AG04449 (cell line): ENCODE measurements at regions not wholly inside any gene's neighbourhood (a gene's known extent, or its start where the extent isn't known, plus 50 kb on each side); places are given as distances from the start of the nearest gene placed in this dataset.

Experiments
- CTCF ChIA-PET: fragments of 350-600 bp; formaldehyde crosslinking; extraction: SDS; loops from one replicate; lab custom pipeline; 2021; ENCODE audit warnings: antibody characterized with exemption; lab: Yijun Ruan, JAX
- POLR2A ChIA-PET: fragments of 400-600, 350-600 bp; formaldehyde crosslinking; extraction: SDS; loops from one replicate; lab custom pipeline; 2020; ENCODE audit warnings: antibody characterized with exemption, inconsistent platforms; lab: Yijun Ruan, JAX
- DNase-seq: peaks from one replicate; pipeline ENCODE4 v3.0.0-alpha.2; 2010; ENCODE audit warnings: low read depth, low spot score
- H3K4me3 ChIP-seq: 2 replicates; pipeline ENCODE4 v1.5.1; 2011; ENCODE audit warnings: low read depth, mild to moderate bottlenecking, control low read depth, low read length
- CTCF ChIP-seq: IDR thresholded peaks from one replicate; pipeline ENCODE4 v1.5.1; 2011; ENCODE audit warnings: mild to moderate bottlenecking, moderate library complexity, low read length, control low read depth, inconsistent platforms; ENCODE audit not compliant: insufficient read depth; ENCODE audit errors: missing control alignments

- no peak overlapping the region for H3K4me3 ChIP-seq
- POLR2A ChIA-PET, result no interaction called here
- CTCF ChIA-PET, result no interaction called here
- no peak for TF ChIP-seq CTCF
- no peak for DNase-seq
Observed at GRCh38 chr5:74461251-74461650, 179.3 kb downstream of the ENC1 start.

GRCh38 chr5:74460694-74461093 is 179.8 kb downstream of the ENC1 start:
- TF ChIP-seq CTCF, result no peak
- POLR2A ChIA-PET, result no interaction called here
- CTCF ChIA-PET, result no interaction called here
- no peak overlapping the region for H3K4me3 ChIP-seq
- no peak for DNase-seq

GRCh38 chr5:74459984-74460383 is 180.5 kb downstream of the ENC1 start:
- CTCF ChIA-PET, result no interaction called here
- POLR2A ChIA-PET, result no interaction called here
- TF ChIP-seq CTCF, result no peak
- H3K4me3 ChIP-seq, result no peak overlapping the region
- no peak for DNase-seq

GRCh38 chr5:74457876-74458275 is 182.7 kb downstream of the ENC1 start:
- no peak overlapping the region for H3K4me3 ChIP-seq
- CTCF ChIA-PET, result no interaction called here
- TF ChIP-seq CTCF, result no peak
- DNase-seq, result no peak
- POLR2A ChIA-PET, result no interaction called here

GRCh38 chr5:74454263-74455030 is 186.1 kb downstream of the ENC1 start:
- no peak for DNase-seq
- ChIA-PET CTCF (no interaction called here), POLR2A (no interaction called here)
- H3K4me3 ChIP-seq, result no peak overlapping the region
- no peak for TF ChIP-seq CTCF

GRCh38 chr5:74452856-74453255 is 187.7 kb downstream of the ENC1 start:
- ChIA-PET POLR2A (no interaction called here), CTCF (no interaction called here)
- DNase-seq, result no peak
- TF ChIP-seq CTCF, result no peak
- no peak overlapping the region for H3K4me3 ChIP-seq
